ENCODE measurements at regions not wholly inside any gene's neighbourhood (a gene's known extent, or its start where the extent isn't known, plus 50 kb on each side); places are given as distances from the start of the nearest gene placed in this dataset.

GRCh38 chr16:82404586-82405315, 222.0 kb upstream of the CDH13 start:
- DNase-seq: no peak

GRCh38 chr16:82402665-82403218, 224.0 kb upstream of the CDH13 start:
- DNase-seq: no peak

GRCh38 chr16:82400046-82400445, 226.7 kb upstream of the CDH13 start:
- DNase-seq: no peak

GRCh38 chr16:82396509-82396908, 226.5 kb upstream of the MPHOSPH6 start:
- no peak for DNase-seq

- DNase-seq: no peak
Measured at GRCh38 chr16:82395212-82395611, 225.2 kb upstream of the MPHOSPH6 start.

- no peak for DNase-seq
Measured at GRCh38 chr16:82391690-82392089, 221.7 kb upstream of the MPHOSPH6 start.

- DNase-seq: no peak
Measured at GRCh38 chr16:82389956-82390650, 220.1 kb upstream of the MPHOSPH6 start.

- DNase-seq: no peak
Measured at GRCh38 chr16:82386761-82387160, 216.7 kb upstream of the MPHOSPH6 start.

GRCh38 chr16:82384949-82385348, 214.9 kb upstream of the MPHOSPH6 start:
- DNase-seq: no peak

GRCh38 chr16:82384017-82384416, 214.0 kb upstream of the MPHOSPH6 start:
- DNase-seq: no peak

GRCh38 chr16:82382521-82382920, 212.5 kb upstream of the MPHOSPH6 start:
- DNase-seq: no peak

GRCh38 chr16:82379551-82379950, 209.5 kb upstream of the MPHOSPH6 start:
- no peak for DNase-seq

- no peak for DNase-seq
Measured at GRCh38 chr16:82373976-82374375, 204.0 kb upstream of the MPHOSPH6 start.

- DNase-seq: no peak
Measured at GRCh38 chr16:82370282-82370681, 200.3 kb upstream of the MPHOSPH6 start.

- peak; percentile 20 for DNase-seq
Measured at GRCh38 chr16:82368041-82368440, 198.0 kb upstream of the MPHOSPH6 start.

GRCh38 chr16:82366462-82366861, 196.4 kb upstream of the MPHOSPH6 start:
- no peak for DNase-seq

GRCh38 chr16:82364690-82365089, 194.7 kb upstream of the MPHOSPH6 start:
- no peak for DNase-seq

GRCh38 chr16:82363026-82363816, 193.2 kb upstream of the MPHOSPH6 start:
- no peak for DNase-seq

GRCh38 chr16:82361885-82362284, 191.9 kb upstream of the MPHOSPH6 start:
- DNase-seq: no peak

- DNase-seq: no peak
Measured at GRCh38 chr16:82360024-82360783, 190.2 kb upstream of the MPHOSPH6 start.

GRCh38 chr16:82358606-82359221, 188.7 kb upstream of the MPHOSPH6 start:
- DNase-seq: no peak

- no peak for DNase-seq
Measured at GRCh38 chr16:82358161-82358560, 188.1 kb upstream of the MPHOSPH6 start.

Measured in CD4-positive, alpha-beta T cell treated with Interleukin-12 subunit alpha and Interleukin-12 subunit beta, for 1 hour (primary cell).